ENCODE measurements at regions not wholly inside any gene's neighbourhood (a gene's known extent, or its start where the extent isn't known, plus 50 kb on each side); places are given as distances from the start of the nearest gene placed in this dataset.

DNA sequence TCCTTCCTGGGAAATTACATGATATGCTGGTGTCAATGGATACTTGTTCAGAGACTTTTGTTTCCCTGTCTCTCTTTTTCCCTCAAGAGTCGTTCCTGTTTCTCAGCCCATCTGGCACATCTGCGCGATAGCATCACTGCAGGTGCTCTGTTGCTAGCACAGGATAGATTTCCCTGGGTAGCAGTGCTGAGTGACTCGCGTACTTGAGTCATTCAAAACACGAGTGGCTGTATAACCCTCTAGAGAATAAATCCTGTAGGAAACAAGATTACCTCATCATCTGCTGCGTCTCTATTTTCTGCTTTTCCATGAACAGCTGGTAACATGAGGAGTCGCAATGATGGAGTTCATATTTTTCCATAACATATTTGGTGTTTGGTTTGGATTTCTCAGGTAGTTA lies 452.0 kb upstream of the FZD8 start:
- TF ChIP-seq, protein P1, sequence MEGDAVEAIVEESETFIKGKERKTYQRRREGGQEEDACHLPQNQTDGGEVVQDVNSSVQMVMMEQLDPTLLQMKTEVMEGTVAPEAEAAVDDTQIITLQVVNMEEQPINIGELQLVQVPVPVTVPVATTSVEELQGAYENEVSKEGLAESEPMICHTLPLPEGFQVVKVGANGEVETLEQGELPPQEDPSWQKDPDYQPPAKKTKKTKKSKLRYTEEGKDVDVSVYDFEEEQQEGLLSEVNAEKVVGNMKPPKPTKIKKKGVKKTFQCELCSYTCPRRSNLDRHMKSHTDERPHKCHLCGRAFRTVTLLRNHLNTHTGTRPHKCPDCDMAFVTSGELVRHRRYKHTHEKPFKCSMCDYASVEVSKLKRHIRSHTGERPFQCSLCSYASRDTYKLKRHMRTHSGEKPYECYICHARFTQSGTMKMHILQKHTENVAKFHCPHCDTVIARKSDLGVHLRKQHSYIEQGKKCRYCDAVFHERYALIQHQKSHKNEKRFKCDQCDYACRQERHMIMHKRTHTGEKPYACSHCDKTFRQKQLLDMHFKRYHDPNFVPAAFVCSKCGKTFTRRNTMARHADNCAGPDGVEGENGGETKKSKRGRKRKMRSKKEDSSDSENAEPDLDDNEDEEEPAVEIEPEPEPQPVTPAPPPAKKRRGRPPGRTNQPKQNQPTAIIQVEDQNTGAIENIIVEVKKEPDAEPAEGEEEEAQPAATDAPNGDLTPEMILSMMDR (IDR thresholded peaks at IDR 0.05 in 4 of 5, conservative IDR thresholded peaks at IDR 0.05 in 1 of 5) = no peak
- TF ChIP-seq POLR2A (IDR thresholded peaks at IDR 0.05) = no peak
- in situ Hi-C loops (cut with MboI; ENCODE audit: low sequenced_read_pairs in 4 of 4) (no loop called here), intact Hi-C loops (cut with DNase I; ENCODE audit: low total_unique reads) (no loop called here)
- Histone ChIP-seq H3K4me3 (no peak overlapping the region), H3K4me1 (peaks cover 0 to 8% of the 10 kb centered on the region in 2 donors), H3K9me3 (no peaks in the 10 kb centered on the region), H3K27me3 (no peaks in the 10 kb centered on the region), H3K27ac (no peak overlapping the region), H3K36me3 (no peaks in the 10 kb centered on the region)
- DNase-seq (peak in 1 of 2 donors; percentile 14), ATAC-seq (no peak)

DNA sequence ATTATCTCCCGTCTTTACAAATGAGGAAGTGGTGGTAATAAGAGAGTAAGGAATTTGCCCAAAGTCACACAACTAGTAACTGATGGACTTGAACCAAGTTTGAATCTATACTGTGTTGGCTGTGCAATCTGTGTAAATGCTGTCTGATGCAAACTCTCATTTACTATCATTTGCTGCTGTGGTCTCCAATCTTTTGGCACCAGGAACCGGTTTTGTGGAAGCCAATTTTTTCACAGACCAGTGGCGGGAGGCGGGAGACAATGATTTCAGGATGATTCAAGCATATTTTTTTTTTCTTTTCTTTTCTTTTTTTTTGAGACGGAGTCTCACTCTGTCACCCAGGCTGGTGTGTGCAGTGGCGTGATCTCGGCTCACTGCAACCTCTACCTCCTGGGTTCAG lies 450.0 kb upstream of the FZD8 start:
- in situ Hi-C loops (cut with MboI; ENCODE audit: low sequenced_read_pairs in 4 of 4) = no loop called here
- DNase-seq = no peak
- H3K27ac ChIP-seq = no peak overlapping the region
- no peak for TF ChIP-seq POLR2A (IDR thresholded peaks at IDR 0.05)
- TF ChIP-seq, protein P1 (IDR thresholded peaks at IDR 0.05 in 4 of 5, conservative IDR thresholded peaks at IDR 0.05 in 1 of 5) = no peak
- no peak overlapping the region for H3K4me3 ChIP-seq
- H3K9me3 ChIP-seq = no peaks in the 10 kb centered on the region
- H3K27me3 ChIP-seq = no peaks in the 10 kb centered on the region
- H3K36me3 ChIP-seq = no peaks in the 10 kb centered on the region
- ATAC-seq = no peak
- intact Hi-C loops (cut with DNase I; ENCODE audit: low total_unique reads) = no loop called here
- H3K4me1 ChIP-seq = peaks cover 0 to 8% of the 10 kb centered on the region in 2 donors

DNA sequence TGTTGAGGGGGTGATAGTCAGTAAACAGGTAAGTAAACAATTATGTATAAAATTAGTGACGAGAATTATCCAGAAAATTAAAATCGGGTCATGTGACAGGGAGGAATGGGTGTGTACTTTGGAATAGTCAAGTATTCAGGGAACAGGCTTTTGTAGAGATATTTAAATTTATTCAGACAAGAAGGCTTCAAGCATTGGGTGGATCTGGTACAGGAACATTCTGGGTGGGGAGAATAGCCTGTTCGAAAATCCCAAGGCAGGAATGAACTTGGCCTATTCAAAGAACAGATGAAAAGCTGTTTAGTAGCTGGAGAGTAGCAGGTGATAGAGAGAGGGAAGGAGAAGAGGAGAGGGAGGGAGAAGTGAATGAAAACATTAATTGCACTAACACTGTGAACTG lies 448.9 kb upstream of the FZD8 start:
- intact Hi-C loops (cut with DNase I; ENCODE audit: low total_unique reads) = no loop called here
- TF ChIP-seq POLR2A (IDR thresholded peaks at IDR 0.05) = no peak
- TF ChIP-seq, protein P1 (IDR thresholded peaks at IDR 0.05 in 4 of 5, conservative IDR thresholded peaks at IDR 0.05 in 1 of 5) = no peak
- peaks cover 0 to 8% of the 10 kb centered on the region in 2 donors for H3K4me1 ChIP-seq
- no peaks in the 10 kb centered on the region for H3K27me3 ChIP-seq
- ATAC-seq = no peak
- H3K27ac ChIP-seq = no peak overlapping the region
- in situ Hi-C loops (cut with MboI; ENCODE audit: low sequenced_read_pairs in 4 of 4) = no loop called here
- H3K36me3 ChIP-seq = no peaks in the 10 kb centered on the region
- no peaks in the 10 kb centered on the region for H3K9me3 ChIP-seq
- DNase-seq = no peak
- H3K4me3 ChIP-seq = no peak overlapping the region

DNA sequence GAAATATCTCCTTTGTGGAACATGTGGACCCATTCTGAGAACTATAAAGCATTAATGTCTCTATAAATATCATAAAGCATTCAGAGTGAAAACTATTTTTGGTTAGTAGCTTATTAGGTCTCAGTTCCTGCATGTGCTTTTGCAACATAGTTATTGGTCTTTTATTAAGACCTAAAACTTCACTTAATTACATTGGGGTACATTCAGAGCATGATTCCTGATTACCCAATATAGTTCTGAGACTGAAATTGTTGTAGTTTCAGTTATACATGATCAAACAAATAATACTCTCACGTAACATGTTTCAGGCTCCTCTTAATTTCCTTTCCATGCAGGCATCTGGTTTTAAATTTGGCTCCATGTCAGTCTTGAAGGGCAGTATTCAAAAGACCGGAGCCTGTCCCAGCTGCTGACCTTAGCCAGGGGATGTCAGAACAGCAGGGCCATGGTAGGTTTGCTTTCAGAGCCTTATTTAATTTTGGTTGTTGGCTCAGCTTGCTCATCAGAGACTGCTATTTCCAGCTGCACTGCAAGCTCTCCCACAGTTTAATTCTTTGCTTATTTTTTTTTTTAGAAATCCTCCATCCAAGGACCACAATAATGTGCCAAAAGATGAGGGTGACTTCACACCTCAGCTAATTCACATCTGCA lies 447.8 kb upstream of the FZD8 start:
- Histone ChIP-seq H3K36me3 (no peaks in the 10 kb centered on the region), H3K27ac (no peak overlapping the region), H3K4me1 (peaks cover 0 to 8% of the 10 kb centered on the region in 2 donors), H3K9me3 (no peaks in the 10 kb centered on the region), H3K4me3 (no peak overlapping the region), H3K27me3 (no peaks in the 10 kb centered on the region)
- DNase-seq (no peak), ATAC-seq (no peak)
- intact Hi-C loops (cut with DNase I; ENCODE audit: low total_unique reads) (no loop called here), in situ Hi-C loops (cut with MboI; ENCODE audit: low sequenced_read_pairs in 4 of 4) (no loop called here)
- TF ChIP-seq, protein P1 (IDR thresholded peaks at IDR 0.05 in 4 of 5, conservative IDR thresholded peaks at IDR 0.05 in 1 of 5) = no peak
- TF ChIP-seq POLR2A (IDR thresholded peaks at IDR 0.05) = no peak

Data from gastrocnemius medialis (tissue), 4 donors.